H9 (cell line): ENCODE measurements at regions not wholly inside any gene's neighbourhood (a gene's known extent, or its start where the extent isn't known, plus 50 kb on each side); places are given as distances from the start of the nearest gene placed in this dataset.

ENCODE experiments used
- DNase-seq: peaks from one replicate; pipeline ENCODE4 v3.0.0-alpha.2; 2017
- H2AFZ ChIP-seq: one replicate; pipeline ENCODE4 v1.6.1; 2013; ENCODE audit warnings: mild to moderate bottlenecking, low read length, control low read depth, moderate library complexity
- H2AK5ac ChIP-seq: 2 replicates; pipeline ENCODE4 v1.6.1; 2013; ENCODE audit warnings: low read length, control low read depth, mixed read lengths; ENCODE audit not compliant: insufficient read length
- H2BK120ac ChIP-seq: one replicate; pipeline ENCODE4 v1.6.1; 2013; ENCODE audit warnings: low read depth, mild to moderate bottlenecking, low read length, control low read depth, inconsistent platforms; ENCODE audit not compliant: poor library complexity, severe bottlenecking
- H2BK12ac ChIP-seq: 2 replicates; pipeline ENCODE4 v1.6.1; 2013; ENCODE audit warnings: low read length, control low read depth, mixed read lengths, low read depth; ENCODE audit not compliant: insufficient read length
- H2BK15ac ChIP-seq: 2 replicates; pipeline ENCODE4 v1.6.1; 2013; ENCODE audit warnings: low read depth, low read length, control low read depth
- H2BK20ac ChIP-seq: one replicate; pipeline ENCODE4 v1.6.1; 2013; ENCODE audit warnings: low read depth, mild to moderate bottlenecking, low read length, control low read depth, inconsistent platforms; ENCODE audit not compliant: poor library complexity, severe bottlenecking
- H2BK5ac ChIP-seq: 2 replicates; pipeline ENCODE4 v1.6.1; 2013; ENCODE audit warnings: low read length, control low read depth, mixed read lengths; ENCODE audit not compliant: insufficient read length
- H3K14ac ChIP-seq: 2 replicates; pipeline ENCODE4 v1.6.1; 2013; ENCODE audit warnings: low read length, control low read depth; ENCODE audit not compliant: insufficient read depth
- H3K18ac ChIP-seq: 2 replicates; pipeline ENCODE4 v1.6.1; 2013; ENCODE audit warnings: low read depth, mild to moderate bottlenecking, mixed read lengths, low read length, control low read depth; ENCODE audit not compliant: insufficient read length
- H3K23ac ChIP-seq: 2 replicates; pipeline ENCODE4 v1.6.1; 2013; ENCODE audit warnings: low read length, control low read depth, mixed read lengths, low read depth; ENCODE audit not compliant: insufficient read length
- H3K23me2 ChIP-seq: 2 replicates; pipeline ENCODE4 v1.6.1; 2013; ENCODE audit warnings: low read depth, mild to moderate bottlenecking, mixed read lengths, low read length, control low read depth; ENCODE audit not compliant: insufficient read length, poor library complexity, severe bottlenecking
- H3K27ac ChIP-seq: 2 replicates; pipeline ENCODE4 v1.5.1; 2013; ENCODE audit warnings: low read length, control low read depth, mixed read lengths, low read depth; ENCODE audit not compliant: insufficient read length
- H3K27me3 ChIP-seq: 2 replicates; pipeline ENCODE4 v1.6.1; 2013; ENCODE audit warnings: low read length, control low read depth, inconsistent platforms; ENCODE audit not compliant: insufficient read depth
- H3K4ac ChIP-seq: 2 replicates; pipeline ENCODE4 v1.6.1; 2013; ENCODE audit warnings: low read depth, mild to moderate bottlenecking, control low read depth, inconsistent platforms, low read length, moderate library complexity
- H3K4me1 ChIP-seq: 2 replicates; pipeline ENCODE4 v1.6.1; 2013; ENCODE audit warnings: low read length, control low read depth, inconsistent platforms; ENCODE audit not compliant: insufficient read depth
- H3K4me2 ChIP-seq: 2 replicates; pipeline ENCODE4 v1.6.1; 2013; ENCODE audit warnings: low read length, control low read depth, mixed read lengths; ENCODE audit not compliant: insufficient read length, insufficient read depth
- H3K56ac ChIP-seq: 2 replicates; pipeline ENCODE4 v1.6.1; 2013; ENCODE audit warnings: low read depth, mild to moderate bottlenecking, mixed read lengths, low read length, control low read depth; ENCODE audit not compliant: insufficient read length
- H3K79me1 ChIP-seq: 2 replicates; pipeline ENCODE4 v1.6.1; 2013; ENCODE audit warnings: low read depth, mild to moderate bottlenecking, moderate library complexity, low read length, control low read depth, inconsistent platforms; ENCODE audit not compliant: insufficient read depth, poor library complexity, severe bottlenecking
- H3K79me2 ChIP-seq: 2 replicates; pipeline ENCODE4 v1.6.1; 2013; ENCODE audit warnings: low read length, control low read depth, inconsistent platforms; ENCODE audit not compliant: insufficient read depth
- H3K9ac ChIP-seq: 2 replicates; pipeline ENCODE4 v1.6.1; 2013; ENCODE audit warnings: low read length, control low read depth, mixed read lengths; ENCODE audit not compliant: insufficient read length; ENCODE audit errors: extremely low read depth
- H3K9me3 ChIP-seq: one replicate; pipeline ENCODE4 v1.6.1; 2013; ENCODE audit warnings: low read depth, low read length, inconsistent platforms; ENCODE audit not compliant: control insufficient read depth
- H3T11ph ChIP-seq: one replicate; pipeline ENCODE4 v1.6.1; 2013; ENCODE audit warnings: mild to moderate bottlenecking, low read length, control low read depth, inconsistent platforms
- H4K20me1 ChIP-seq: one replicate; pipeline ENCODE4 v1.6.1; 2013; ENCODE audit not compliant: control insufficient read depth, insufficient read length, insufficient read depth
- H4K5ac ChIP-seq: 2 replicates; pipeline ENCODE4 v1.6.1; 2013; ENCODE audit warnings: low read depth, mild to moderate bottlenecking, mixed read lengths, low read length, control low read depth; ENCODE audit not compliant: insufficient read length
- H4K8ac ChIP-seq: replicated peaks from 2 replicates; pipeline ENCODE4 v1.6.1; 2013; ENCODE audit warnings: low read length, control low read depth, mixed read lengths, low read depth; ENCODE audit not compliant: insufficient read length
- H4K91ac ChIP-seq: 2 replicates; pipeline ENCODE4 v1.6.1; 2013; ENCODE audit warnings: low read depth, mild to moderate bottlenecking, moderate library complexity, mixed read lengths, low read length, control low read depth; ENCODE audit not compliant: insufficient read length
- H3K27ac Mint-ChIP-seq, 3 experiments: 2 replicates in 2 of 3; 3 replicates in 1 of 3; pipeline ENCODE4 v1.8.0; 2020 to 2021; ENCODE audit warnings: mixed read lengths in 3 of 3, mild to moderate bottlenecking in 1 of 3, moderate library complexity in 1 of 3
- H3K27me3 Mint-ChIP-seq: 2 replicates; pipeline ENCODE4 v1.8.0; 2021; ENCODE audit warnings: low read depth, mild to moderate bottlenecking, moderate library complexity, mixed read lengths
- H3K36me3 Mint-ChIP-seq, 3 experiments: 2 replicates in 2 of 3; 3 replicates in 1 of 3; pipeline ENCODE4 v1.8.0; 2020 to 2021; ENCODE audit warnings: low read depth in 3 of 3, mixed read lengths in 3 of 3; ENCODE audit not compliant: insufficient read depth in 1 of 3
- H3K4me1 Mint-ChIP-seq, 2 experiments: 2 replicates each; pipeline ENCODE4 v1.8.0; 2020; ENCODE audit warnings: mixed read lengths in 2 of 2
- H3K4me3 Mint-ChIP-seq, 2 experiments: 2 replicates in 1 of 2; 3 replicates in 1 of 2; pipeline ENCODE4 v1.8.0; 2020 to 2021; ENCODE audit warnings: mild to moderate bottlenecking in 2 of 2, mixed read lengths in 2 of 2, moderate library complexity in 1 of 2
- H3K9me3 Mint-ChIP-seq, 2 experiments: 2 replicates in 1 of 2; 3 replicates in 1 of 2; pipeline ENCODE4 v1.8.0; 2020; ENCODE audit warnings: mild to moderate bottlenecking in 2 of 2, mixed read lengths in 2 of 2, moderate library complexity in 1 of 2
- CTCF ChIP-seq: fragments of 200-600 bp; sonication (generic); conservative IDR thresholded peaks from 3 replicates; pipeline ENCODE4 v1.8.0; 2021; ENCODE audit warnings: antibody characterized with exemption, mild to moderate bottlenecking
- WGBS: extraction: QIAGEN DNeasy Blood & Tissue Kit; methylation state at CpG from one replicate; pipeline ENCODE4 v1.1.7; 2013; ENCODE audit warnings: missing lambda C conversion rate, low lambda C conversion rate, mixed read lengths; ENCODE audit not compliant: insufficient read length; ENCODE audit errors: extremely low coverage; 5-methylcytosine and 5-hydroxymethylcytosine counted together

- H3K36me3 Mint-ChIP-seq, result peaks cover 5 to 26% (median 9%) of the 10 kb centered on the region in 3 experiments; a peak in 6 of 7 replicates
Measured at GRCh38 chr1:201772178-201772577, 56.8 kb upstream of the IPO9 start.

More at GRCh38 chr1:201772178-201772577, 56.8 kb upstream of the IPO9 start:
- no peak overlapping the region for H2BK15ac ChIP-seq
- WGBS, result no CpG with 5 or more reads among the region's 1 CpG
- no peak overlapping the region for H2BK5ac ChIP-seq
- H3T11ph ChIP-seq, result no peak overlapping the region
- H3K18ac ChIP-seq, result no peak overlapping the region
- Mint-ChIP-seq H3K4me1 (peaks cover 0 to 6% of the 10 kb centered on the region in 2 experiments; a peak in 2 of 4 replicates), H3K4me3 (no peak overlapping the region), H3K27ac (no peak overlapping the region), H3K9me3 (peaks cover 17 to 20% of the 10 kb centered on the region in 2 experiments), H3K27me3 (no peaks in the 10 kb centered on the region)
- no peaks in the 10 kb centered on the region for H3K4me1 ChIP-seq
- H4K20me1 ChIP-seq, result no peaks in the 10 kb centered on the region
- H3K27ac ChIP-seq, result no peak overlapping the region
- H3K27me3 ChIP-seq, result no peaks in the 10 kb centered on the region
- no peak overlapping the region for H2BK20ac ChIP-seq
- no peak overlapping the region for H3K4me2 ChIP-seq
- no peak overlapping the region for H2AFZ ChIP-seq
- H3K79me2 ChIP-seq, result no peaks in the 10 kb centered on the region
- no peak overlapping the region for H3K4ac ChIP-seq
- no peak overlapping the region for H2BK12ac ChIP-seq
- H3K14ac ChIP-seq, result no peak overlapping the region
- no peak overlapping the region for H4K91ac ChIP-seq
- H2BK120ac ChIP-seq, result no peak overlapping the region
- H4K8ac ChIP-seq, result no peak overlapping the region
- H2AK5ac ChIP-seq, result no peak overlapping the region
- H3K23ac ChIP-seq, result no peak overlapping the region
- H3K9me3 ChIP-seq, result no peaks in the 10 kb centered on the region
- no peaks in the 10 kb centered on the region for H3K23me2 ChIP-seq
- no peak for DNase-seq
- no peaks in the 10 kb centered on the region for H3K79me1 ChIP-seq
- no peak overlapping the region for H4K5ac ChIP-seq
- TF ChIP-seq CTCF, result no peak
- H3K56ac ChIP-seq, result no peak overlapping the region
- H3K9ac ChIP-seq, result no peak overlapping the region
